ENCODE measurements at regions not wholly inside any gene's neighbourhood (a gene's known extent, or its start where the extent isn't known, plus 50 kb on each side); places are given as distances from the start of the nearest gene placed in this dataset.

- Histone ChIP-seq H4K20me1 (ENCODE audit: control insufficient read depth, extremely low read depth, insufficient read depth, low read length) (no peaks in the 10 kb centered on the region), H3K9me1 (ENCODE audit: control insufficient read depth, extremely low read depth, insufficient read depth, low read length) (no peaks in the 10 kb centered on the region), H3K9ac (ENCODE audit: control insufficient read depth, extremely low read depth, insufficient read depth, low read length) (no peak overlapping the region), H2AFZ (ENCODE audit: control insufficient read depth, low read length) (no peak overlapping the region), H3K27ac (ENCODE audit: control insufficient read depth, insufficient read depth, low read length) (no peak overlapping the region), H3K79me2 (ENCODE audit: control insufficient read depth, insufficient read depth, low read length) (no peaks in the 10 kb centered on the region), H3K4me1 (ENCODE audit: control insufficient read depth, extremely low read depth, insufficient read depth, low read length) (peaks cover 3% of the 10 kb centered on the region), H3K4me2 (ENCODE audit: control insufficient read depth, extremely low read depth, insufficient read depth, low read depth, low read length) (no peak overlapping the region), H3K9me3 (ENCODE audit: control insufficient read depth, low read depth, low read length) (no peaks in the 10 kb centered on the region), H3K27me3 (ENCODE audit: control insufficient read depth, extremely low read depth, insufficient read depth, low read length) (no peaks in the 10 kb centered on the region), H3K4me3 (ENCODE audit: control insufficient read depth in 2 of 3, extremely low read depth in 1 of 3, insufficient read depth in 2 of 3, low read depth in 1 of 3, low read length in 3 of 3) (no peak overlapping the region), H3K36me3 (ENCODE audit: control insufficient read depth in 2 of 2, extremely low read depth in 1 of 2, insufficient read depth in 2 of 2, low read length in 2 of 2) (no peaks in the 10 kb centered on the region)
- TF ChIP-seq EZH2 (IDR thresholded peaks at IDR 0.05; ENCODE audit: low read length), result no peak
- no peak for TF ChIP-seq CTCF (optimal IDR thresholded peaks at IDR 0.05 in 1 of 3, IDR thresholded peaks at IDR 0.05 in 1 of 3, conservative IDR thresholded peaks at IDR 0.05 in 1 of 3; ENCODE audit: extremely low read depth in 1 of 3, insufficient read depth in 2 of 3, low read length in 3 of 3)
- dilution Hi-C loops (cut with MboI; ENCODE audit: extremely low pct_ligation_motif_present, low sequenced_read_pairs), result no loop called here
- FAIRE-seq (no peak), DNase-seq (ENCODE audit: low read depth, low spot score) (no peak)
Measured at GRCh38 chr5:23655674-23656073, 148.3 kb downstream of the PRDM9 start.

GRCh38 chr5:23675456-23675855, 168.0 kb downstream of the PRDM9 start:
- dilution Hi-C loops (cut with MboI; ENCODE audit: extremely low pct_ligation_motif_present, low sequenced_read_pairs), result no loop called here
- Histone ChIP-seq H3K79me2 (ENCODE audit: control insufficient read depth, insufficient read depth, low read length) (no peaks in the 10 kb centered on the region), H3K9me3 (ENCODE audit: control insufficient read depth, low read depth, low read length) (peaks cover 5% of the 10 kb centered on the region), H3K27ac (ENCODE audit: control insufficient read depth, insufficient read depth, low read length) (no peak overlapping the region), H3K36me3 (ENCODE audit: control insufficient read depth in 2 of 2, extremely low read depth in 1 of 2, insufficient read depth in 2 of 2, low read length in 2 of 2) (no peaks in the 10 kb centered on the region), H3K4me1 (ENCODE audit: control insufficient read depth, extremely low read depth, insufficient read depth, low read length) (no peaks in the 10 kb centered on the region), H3K9me1 (ENCODE audit: control insufficient read depth, extremely low read depth, insufficient read depth, low read length) (no peaks in the 10 kb centered on the region), H3K4me3 (ENCODE audit: control insufficient read depth in 2 of 3, extremely low read depth in 1 of 3, insufficient read depth in 2 of 3, low read depth in 1 of 3, low read length in 3 of 3) (no peak overlapping the region), H2AFZ (ENCODE audit: control insufficient read depth, low read length) (no peak overlapping the region), H3K27me3 (ENCODE audit: control insufficient read depth, extremely low read depth, insufficient read depth, low read length) (no peaks in the 10 kb centered on the region), H4K20me1 (ENCODE audit: control insufficient read depth, extremely low read depth, insufficient read depth, low read length) (no peaks in the 10 kb centered on the region), H3K4me2 (ENCODE audit: control insufficient read depth, extremely low read depth, insufficient read depth, low read depth, low read length) (no peak overlapping the region), H3K9ac (ENCODE audit: control insufficient read depth, extremely low read depth, insufficient read depth, low read length) (no peak overlapping the region)
- FAIRE-seq (no peak), DNase-seq (ENCODE audit: low read depth, low spot score) (no peak)
- TF ChIP-seq EZH2 (IDR thresholded peaks at IDR 0.05; ENCODE audit: low read length) (no peak), CTCF (optimal IDR thresholded peaks at IDR 0.05 in 1 of 3, IDR thresholded peaks at IDR 0.05 in 1 of 3, conservative IDR thresholded peaks at IDR 0.05 in 1 of 3; ENCODE audit: extremely low read depth in 1 of 3, insufficient read depth in 2 of 3, low read length in 3 of 3) (no peak)
